ENCODE measurements at regions not wholly inside any gene's neighbourhood (a gene's known extent, or its start where the extent isn't known, plus 50 kb on each side); places are given as distances from the start of the nearest gene placed in this dataset.

- Mint-ChIP-seq H3K36me3 (no peaks in the 10 kb centered on the region), H3K27me3 (no peaks in the 10 kb centered on the region)
Observed at GRCh38 chr13:76361868-76362267, 524.3 kb downstream of the KCTD12 start.

DNA sequence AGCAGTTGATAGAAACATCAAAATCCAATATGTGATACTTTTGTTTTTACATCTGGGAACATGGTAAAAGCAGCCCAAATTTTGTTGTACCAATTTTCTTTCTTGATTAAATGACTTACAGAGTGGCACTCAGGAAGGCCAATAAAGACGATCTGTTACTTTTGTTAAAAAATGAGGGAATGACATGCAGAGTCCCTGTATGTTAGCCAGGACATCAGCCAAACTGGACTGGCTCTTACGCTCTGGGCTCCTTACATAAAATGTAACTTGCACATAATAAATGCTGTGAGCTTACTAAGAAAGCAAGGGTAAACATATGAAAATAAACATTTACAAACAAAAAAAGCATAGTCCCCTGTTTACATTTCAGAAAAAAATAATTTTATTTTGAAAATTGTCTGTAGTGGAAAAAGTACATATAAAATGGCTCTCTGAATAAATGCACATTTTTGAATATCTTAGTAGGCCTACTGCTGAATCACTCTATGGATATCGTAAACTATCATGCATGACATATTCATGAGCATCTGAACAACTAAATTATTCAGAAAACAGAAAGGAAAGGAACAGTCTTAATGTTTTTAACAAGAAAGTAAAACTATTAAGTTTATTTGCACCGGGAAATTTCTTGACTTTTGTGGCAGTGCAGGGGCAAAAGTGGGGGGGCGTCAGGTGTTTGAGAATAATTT, 534.5 kb downstream of the KCTD12 start:
- Mint-ChIP-seq H3K27me3 (no peaks in the 10 kb centered on the region), H3K4me1 (no peaks in the 10 kb centered on the region), H3K36me3 (no peaks in the 10 kb centered on the region), H3K27ac (no peak overlapping the region), H3K4me3 (no peak overlapping the region), H3K9me3 (peaks cover 0 to 6% (median 0%) of the 10 kb centered on the region in 7 donors)
- DNase-seq, result no peak
- no peak for ATAC-seq (ENCODE audit: low read depth in 2 of 2)

More at GRCh38 chr13:76361868-76362267, 524.3 kb downstream of the KCTD12 start:
- H3K4me1 Mint-ChIP-seq, result no peaks in the 10 kb centered on the region
- DNase-seq (no peak), ATAC-seq (ENCODE audit: low read depth in 2 of 2) (no peak)
- H3K27ac Mint-ChIP-seq, result no peak overlapping the region
- H3K9me3 Mint-ChIP-seq, result peaks cover 0 to 3% (median 0%) of the 10 kb centered on the region in 7 donors
- no peak overlapping the region for H3K4me3 Mint-ChIP-seq

- Mint-ChIP-seq H3K27ac (no peak overlapping the region), H3K4me1 (no peaks in the 10 kb centered on the region), H3K4me3 (no peak overlapping the region), H3K9me3 (peaks cover 0 to 6% (median 0%) of the 10 kb centered on the region in 7 donors), H3K27me3 (no peaks in the 10 kb centered on the region), H3K36me3 (no peaks in the 10 kb centered on the region)
- DNase-seq (no peak), ATAC-seq (ENCODE audit: low read depth in 2 of 2) (no peak)
Observed at GRCh38 chr13:76350399-76350798, 535.8 kb downstream of the KCTD12 start.

DNA sequence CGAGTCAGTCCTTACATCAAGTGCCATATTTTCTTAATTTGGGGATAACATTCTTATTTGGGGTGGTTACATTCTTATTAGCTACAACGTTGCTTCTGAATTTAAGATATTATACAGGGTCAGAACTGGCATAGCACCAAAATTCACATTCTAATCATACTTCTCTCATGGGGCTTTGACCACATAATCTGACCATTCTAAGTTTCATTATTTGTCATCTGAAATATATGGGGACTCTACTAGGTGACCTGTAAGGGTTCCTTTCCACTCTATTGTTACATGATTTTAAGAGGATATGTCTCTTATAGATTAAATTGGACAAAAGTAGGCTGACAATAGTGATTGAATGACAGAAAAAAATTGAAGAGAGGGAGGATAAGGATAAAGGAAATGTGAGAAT, 536.5 kb downstream of the KCTD12 start:
- Mint-ChIP-seq H3K27ac (no peak overlapping the region), H3K36me3 (no peaks in the 10 kb centered on the region), H3K27me3 (no peaks in the 10 kb centered on the region), H3K9me3 (peaks cover 0 to 6% (median 0%) of the 10 kb centered on the region in 7 donors), H3K4me3 (no peak overlapping the region), H3K4me1 (no peaks in the 10 kb centered on the region)
- ATAC-seq (ENCODE audit: low read depth in 2 of 2) (no peak), DNase-seq (no peak)

DNA sequence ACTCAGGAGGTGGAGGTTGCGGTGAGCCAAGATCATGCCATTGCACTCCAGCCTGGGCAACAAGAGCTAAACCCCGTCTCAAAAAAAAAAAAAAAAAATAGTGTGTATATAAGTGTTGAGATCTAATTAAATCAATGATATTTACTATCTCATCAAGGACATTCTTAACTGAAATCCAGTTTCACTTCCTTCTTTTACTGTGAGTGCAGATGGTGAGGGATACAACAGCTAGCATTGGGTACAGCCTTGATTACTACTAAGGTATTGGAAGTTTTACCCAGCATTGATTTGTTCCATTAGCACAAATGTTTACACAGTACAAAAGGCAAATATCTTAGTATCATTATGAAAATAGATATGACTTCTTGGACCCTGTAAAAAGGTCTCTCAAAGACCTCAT, 546.6 kb downstream of the KCTD12 start:
- H3K27ac Mint-ChIP-seq, result no peak overlapping the region
- no peaks in the 10 kb centered on the region for H3K36me3 Mint-ChIP-seq
- DNase-seq (peak; percentile 11), ATAC-seq (ENCODE audit: low read depth in 2 of 2) (peak; percentile 58 to 70)
- no peaks in the 10 kb centered on the region for H3K9me3 Mint-ChIP-seq
- no peaks in the 10 kb centered on the region for H3K27me3 Mint-ChIP-seq
- H3K4me3 Mint-ChIP-seq, result peak overlapping the region in 1 of 8 donors; percentile 65
- peaks cover 0 to 4% (median 0%) of the 10 kb centered on the region in 3 donors for H3K4me1 Mint-ChIP-seq

DNA sequence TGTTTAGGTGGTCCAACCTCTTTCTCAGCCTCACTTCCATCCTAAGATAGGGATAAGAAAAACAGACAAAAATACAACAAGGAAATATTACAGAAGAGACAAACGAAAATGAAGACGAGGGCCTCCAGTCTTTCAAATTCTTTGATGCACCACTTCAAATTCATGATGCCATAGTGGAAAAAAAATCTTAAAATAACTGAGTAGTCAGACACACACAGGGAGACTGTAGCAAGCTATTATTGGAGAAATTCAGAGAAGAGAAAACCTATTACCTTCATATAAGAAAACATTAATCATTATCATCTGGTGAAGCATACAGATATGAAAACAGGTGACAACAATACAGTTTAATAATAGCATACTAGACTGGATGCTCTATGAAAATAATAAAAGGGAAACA, 548.2 kb downstream of the KCTD12 start:
- no peaks in the 10 kb centered on the region for H3K9me3 Mint-ChIP-seq
- H3K4me3 Mint-ChIP-seq, result no peak overlapping the region
- DNase-seq, result no peak
- peaks cover 0 to 4% (median 0%) of the 10 kb centered on the region in 3 donors for H3K4me1 Mint-ChIP-seq
- no peaks in the 10 kb centered on the region for H3K36me3 Mint-ChIP-seq
- no peak for ATAC-seq (ENCODE audit: low read depth in 2 of 2)
- H3K27ac Mint-ChIP-seq, result peak overlapping the region in 1 of 6 donors; percentile 19
- no peaks in the 10 kb centered on the region for H3K27me3 Mint-ChIP-seq

DNA sequence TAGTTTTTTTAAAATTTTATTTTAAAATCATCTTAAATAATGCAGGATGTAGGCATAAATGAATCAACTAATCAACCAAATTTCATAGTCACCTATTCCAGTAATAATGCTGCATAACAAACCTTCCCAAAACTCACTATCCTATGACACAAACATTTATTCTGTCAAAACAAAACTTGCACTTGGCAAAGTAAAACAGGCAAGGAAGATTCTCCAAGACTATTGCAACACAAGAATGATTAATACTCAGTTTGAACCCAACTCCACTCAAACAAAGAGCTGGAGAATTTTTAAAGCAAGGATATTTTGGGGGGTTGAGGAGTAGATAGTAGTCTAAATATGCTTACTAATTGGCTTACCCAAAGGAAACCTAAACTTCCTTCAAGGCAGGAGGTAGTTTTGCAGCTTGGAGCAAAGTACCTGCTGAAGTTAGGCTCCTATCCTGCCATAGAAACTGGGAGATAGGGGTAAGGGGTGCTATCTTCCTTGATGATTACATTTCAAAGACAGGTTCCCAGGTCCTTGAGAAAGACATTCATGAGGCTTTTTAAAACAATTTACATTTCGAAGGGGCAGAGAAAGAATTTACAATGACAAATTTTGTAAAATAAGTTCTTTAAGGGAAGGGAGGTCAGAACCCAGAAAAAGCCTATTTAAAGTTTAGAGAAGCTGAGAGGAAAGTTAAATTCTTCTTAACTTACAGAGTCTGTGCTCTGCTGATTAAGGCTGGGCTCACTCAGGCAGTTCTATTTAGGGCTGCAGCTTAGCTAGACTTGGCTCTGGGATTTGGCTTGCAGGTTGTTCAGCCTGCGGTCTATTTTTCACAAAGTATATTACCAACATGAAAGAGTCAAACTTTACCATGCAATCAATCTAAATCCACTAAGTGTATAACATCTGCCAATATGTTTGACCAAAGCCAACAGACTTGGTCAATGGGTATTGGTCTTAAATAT, 549.0 kb downstream of the KCTD12 start:
- H3K27me3 Mint-ChIP-seq, result no peaks in the 10 kb centered on the region
- H3K4me1 Mint-ChIP-seq, result peaks cover 0 to 4% (median 0%) of the 10 kb centered on the region in 3 donors
- H3K9me3 Mint-ChIP-seq, result no peaks in the 10 kb centered on the region
- H3K27ac Mint-ChIP-seq, result no peak overlapping the region
- H3K4me3 Mint-ChIP-seq, result no peak overlapping the region
- DNase-seq (no peak), ATAC-seq (ENCODE audit: low read depth in 2 of 2) (no peak)
- H3K36me3 Mint-ChIP-seq, result no peaks in the 10 kb centered on the region

DNA sequence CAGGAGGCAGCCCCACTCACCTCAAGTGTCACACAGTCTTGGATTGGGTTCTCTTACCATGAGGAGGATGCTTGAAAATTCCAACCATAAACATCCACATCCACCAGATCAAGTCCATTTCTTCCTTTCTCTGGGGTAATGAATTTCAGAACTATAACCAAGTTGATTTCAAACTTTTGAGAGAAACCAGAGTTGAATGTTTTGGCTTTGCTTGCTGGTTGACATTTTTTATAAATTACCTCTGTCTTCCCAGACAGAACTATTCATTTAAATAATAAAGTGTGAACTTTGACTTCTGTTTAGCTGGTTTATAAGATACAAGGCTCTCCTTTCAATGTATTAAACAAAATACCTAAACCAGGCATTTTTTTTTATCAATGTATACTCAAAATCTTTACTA, 550.7 kb downstream of the KCTD12 start:
- no peak for ATAC-seq (ENCODE audit: low read depth in 2 of 2)
- H3K36me3 Mint-ChIP-seq, result no peaks in the 10 kb centered on the region
- no peaks in the 10 kb centered on the region for H3K9me3 Mint-ChIP-seq
- DNase-seq, result no peak
- no peaks in the 10 kb centered on the region for H3K27me3 Mint-ChIP-seq
- no peak overlapping the region for H3K27ac Mint-ChIP-seq
- H3K4me3 Mint-ChIP-seq, result no peak overlapping the region
- peaks cover 0 to 4% (median 0%) of the 10 kb centered on the region in 3 donors for H3K4me1 Mint-ChIP-seq

DNA sequence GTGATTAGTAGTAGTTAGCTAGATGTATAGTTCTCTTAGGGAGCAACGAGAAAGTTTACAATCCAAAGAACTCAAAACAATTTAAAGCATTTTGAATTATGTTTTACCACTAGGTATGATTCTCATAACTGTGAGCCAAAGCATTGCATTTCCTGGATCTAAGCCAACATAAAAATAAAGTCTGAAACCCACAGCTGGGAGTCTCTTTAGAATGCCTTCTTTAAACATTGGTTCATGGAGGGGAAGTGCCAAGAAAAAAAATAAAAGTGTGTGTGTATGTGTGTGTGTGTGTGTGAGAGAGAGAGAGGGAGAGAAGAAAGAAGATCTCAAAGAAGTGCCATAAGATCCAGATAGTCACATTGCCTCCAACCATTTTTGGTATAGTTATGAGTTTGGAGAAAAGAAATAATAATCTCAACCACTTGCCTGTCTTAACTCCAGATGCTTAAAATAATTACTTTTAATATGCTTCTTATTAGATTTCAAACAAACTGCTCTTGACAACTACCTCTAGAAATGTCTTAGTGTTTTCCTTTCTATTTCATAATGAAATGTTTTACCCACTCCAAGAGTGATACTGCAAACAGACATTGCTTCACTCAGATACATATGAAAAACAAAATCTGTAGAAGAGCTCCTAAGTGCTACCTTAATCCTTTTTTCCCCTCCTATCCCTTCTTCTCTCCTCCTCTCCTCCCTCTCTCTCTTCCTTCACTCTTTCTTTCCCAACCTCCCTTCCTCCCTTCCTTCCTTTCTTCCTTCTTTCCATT, 554.1 kb downstream of the KCTD12 start:
- Mint-ChIP-seq H3K27me3 (no peaks in the 10 kb centered on the region), H3K4me1 (no peaks in the 10 kb centered on the region), H3K4me3 (no peak overlapping the region), H3K27ac (peak overlapping the region in 2 of 6 donors; percentile 18 to 57), H3K9me3 (peaks cover 0 to 2% (median 0%) of the 10 kb centered on the region in 7 donors), H3K36me3 (no peaks in the 10 kb centered on the region)
- no peak for DNase-seq
- no peak for ATAC-seq (ENCODE audit: low read depth in 2 of 2)

GRCh38 chr13:76330761-76331160, 555.4 kb downstream of the KCTD12 start:
- DNase-seq (no peak), ATAC-seq (ENCODE audit: low read depth in 2 of 2) (no peak)
- Mint-ChIP-seq H3K27me3 (no peaks in the 10 kb centered on the region), H3K27ac (no peak overlapping the region), H3K9me3 (peaks cover 0 to 2% (median 0%) of the 10 kb centered on the region in 7 donors), H3K4me3 (no peak overlapping the region), H3K4me1 (no peaks in the 10 kb centered on the region), H3K36me3 (no peaks in the 10 kb centered on the region)

- Mint-ChIP-seq H3K36me3 (no peaks in the 10 kb centered on the region), H3K4me3 (no peak overlapping the region), H3K9me3 (peaks cover 0 to 2% (median 0%) of the 10 kb centered on the region in 7 donors), H3K27ac (no peak overlapping the region), H3K27me3 (no peaks in the 10 kb centered on the region), H3K4me1 (no peaks in the 10 kb centered on the region)
- ATAC-seq (ENCODE audit: low read depth in 2 of 2) (no peak), DNase-seq (no peak)
Observed at GRCh38 chr13:76329866-76330580, 556.2 kb downstream of the KCTD12 start.

DNA sequence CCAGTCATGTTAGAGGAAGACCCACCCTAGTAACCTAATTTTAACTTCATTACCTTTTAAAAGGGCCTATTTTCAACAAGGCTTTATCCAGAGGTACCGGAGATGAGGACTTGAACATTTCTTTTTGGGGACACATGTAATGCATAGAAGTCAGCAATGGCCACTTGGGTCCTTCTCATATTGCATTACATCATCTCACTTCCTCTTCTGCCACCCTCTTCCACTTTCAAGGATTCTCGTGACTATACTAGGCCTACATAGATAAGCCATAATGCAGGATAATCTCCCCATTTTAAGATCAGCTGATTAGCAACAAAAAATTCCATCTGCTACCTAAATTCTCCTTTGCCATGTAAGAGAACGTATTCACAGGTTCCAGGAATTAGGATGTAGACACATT, 557.2 kb downstream of the KCTD12 start:
- no peaks in the 10 kb centered on the region for H3K4me1 Mint-ChIP-seq
- ATAC-seq (ENCODE audit: low read depth in 2 of 2) (no peak), DNase-seq (no peak)
- no peaks in the 10 kb centered on the region for H3K36me3 Mint-ChIP-seq
- no peaks in the 10 kb centered on the region for H3K27me3 Mint-ChIP-seq
- no peak overlapping the region for H3K27ac Mint-ChIP-seq
- peaks cover 0 to 2% (median 0%) of the 10 kb centered on the region in 7 donors for H3K9me3 Mint-ChIP-seq
- H3K4me3 Mint-ChIP-seq, result no peak overlapping the region

DNA sequence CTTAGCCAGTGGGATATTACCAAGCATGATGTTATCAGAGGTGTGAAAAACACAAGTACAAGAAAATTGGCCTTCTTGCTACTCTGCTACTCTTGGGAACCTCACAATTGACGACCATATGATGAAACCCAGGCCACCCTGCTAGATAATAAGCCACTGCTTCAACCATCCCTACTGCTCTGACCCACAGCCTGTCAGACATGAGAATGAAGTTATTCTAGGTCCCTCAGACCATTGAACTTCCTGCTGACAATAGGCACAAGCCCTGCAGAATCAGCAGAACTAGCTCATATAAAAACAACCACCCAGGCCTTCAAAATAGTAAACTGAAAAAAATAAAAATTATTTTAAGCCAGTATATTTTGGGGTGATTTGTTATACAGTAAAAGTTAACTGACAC, 559.9 kb downstream of the KCTD12 start:
- H3K27me3 Mint-ChIP-seq, result peaks cover 0 to 4% (median 0%) of the 10 kb centered on the region in 3 donors
- peaks cover 0 to 2% (median 0%) of the 10 kb centered on the region in 7 donors for H3K9me3 Mint-ChIP-seq
- no peak overlapping the region for H3K27ac Mint-ChIP-seq
- no peaks in the 10 kb centered on the region for H3K4me1 Mint-ChIP-seq
- ATAC-seq (ENCODE audit: low read depth in 2 of 2), result no peak
- no peak for DNase-seq
- no peak overlapping the region for H3K4me3 Mint-ChIP-seq
- no peaks in the 10 kb centered on the region for H3K36me3 Mint-ChIP-seq
